ENCODE measurements at regions not wholly inside any gene's neighbourhood (a gene's known extent, or its start where the extent isn't known, plus 50 kb on each side); places are given as distances from the start of the nearest gene placed in this dataset.

- TF ChIP-seq CTCF (IDR thresholded peaks at IDR 0.05; ENCODE audit: low read length) (no peak), EZH2 (IDR thresholded peaks at IDR 0.05; ENCODE audit: borderline replicate concordance, low read length) (no peak)
Measured at GRCh38 chr20:39876976-39877635, 811.9 kb downstream of the MAFB start.
